Stromal cell of bone marrow (primary cell): ENCODE measurements at regions not wholly inside any gene's neighbourhood (a gene's known extent, or its start where the extent isn't known, plus 50 kb on each side); places are given as distances from the start of the nearest gene placed in this dataset.
"Not testable (repeated sequence)": the region's sequence is repeated elsewhere in the genome, so short reads cannot be mapped to it uniquely, and the experiment has no call there.

ENCODE experiments used
- DNase-seq: peaks from one replicate; pipeline ENCODE4 v3.0.0-alpha.2; 2012; ENCODE audit warnings: low read depth

DNA sequence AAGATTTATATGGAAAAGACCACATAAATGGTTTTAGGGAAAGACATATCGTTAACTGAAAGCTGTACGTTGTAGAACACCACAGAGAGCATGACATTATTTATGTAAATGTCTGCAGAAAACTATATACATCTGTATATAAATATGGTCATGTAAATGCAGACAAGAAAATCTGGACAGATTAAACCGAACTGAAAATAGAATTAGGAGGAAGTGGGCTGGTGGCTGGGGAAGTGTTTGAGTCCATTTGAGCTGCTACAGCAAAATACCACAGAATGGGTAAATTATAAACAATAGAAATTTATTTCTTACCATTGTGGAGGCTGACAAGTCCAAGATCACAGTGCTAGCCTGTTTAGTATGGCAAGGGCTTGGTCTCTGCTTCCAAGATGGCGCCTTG, 56.3 kb upstream of the USP6NL start:
- DNase-seq, result no peak

DNA sequence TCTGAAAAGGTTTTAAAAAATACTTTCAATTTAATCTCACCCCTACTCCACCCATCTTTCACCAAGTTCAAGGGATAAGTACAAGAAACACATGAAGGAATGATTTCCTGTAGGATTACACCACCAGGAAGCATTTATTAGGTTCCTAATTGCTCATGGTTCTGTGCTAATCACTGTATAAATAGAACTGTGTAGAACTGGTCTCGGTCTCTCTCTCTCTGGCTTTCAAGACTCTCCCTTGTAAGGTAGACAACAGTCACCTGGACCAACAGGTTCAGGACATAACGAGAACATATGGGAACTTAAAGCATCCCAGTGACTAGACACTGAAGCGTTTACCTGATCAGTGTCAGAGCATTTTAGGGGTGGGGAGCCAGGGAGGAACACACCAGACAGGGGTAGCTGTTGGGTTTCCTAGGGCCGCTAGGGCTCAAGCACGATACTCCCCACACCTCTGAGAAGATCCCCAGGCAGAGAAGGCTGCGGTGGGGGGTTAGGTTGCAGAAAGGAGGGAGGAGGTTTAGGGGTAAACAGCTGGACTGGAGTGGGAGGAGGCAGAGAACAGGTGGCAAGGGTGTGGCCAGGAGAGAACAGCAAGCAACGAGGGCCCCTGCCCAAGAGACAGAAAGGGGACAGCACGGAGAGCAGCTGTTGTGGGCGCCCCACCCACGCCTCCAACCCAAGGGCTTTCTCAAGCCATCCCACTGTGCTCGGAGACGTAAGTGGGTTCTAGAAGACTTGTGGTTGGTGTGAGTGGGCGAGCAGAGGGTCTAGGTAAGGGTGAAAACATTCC, 52.5 kb upstream of the USP6NL start:
- DNase-seq, result no peak

DNA sequence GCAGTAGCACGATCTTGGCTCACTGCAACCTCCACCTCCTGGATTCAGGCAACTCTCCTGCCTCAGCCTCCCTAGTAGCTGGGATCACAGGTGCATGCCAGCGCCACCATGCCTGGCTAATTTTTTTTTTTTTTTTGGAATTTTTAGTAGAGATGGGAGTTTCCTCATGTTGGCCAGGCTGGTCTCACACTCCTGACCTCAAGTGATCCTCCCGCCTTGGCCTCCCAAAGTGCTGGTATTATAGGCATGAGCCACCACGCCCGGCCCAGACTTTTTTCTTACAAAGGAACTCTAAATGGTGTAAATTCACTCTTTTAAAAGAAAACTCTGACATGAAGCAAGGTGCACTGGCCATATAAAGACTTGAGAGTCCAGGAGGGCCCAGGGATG, 51.7 kb upstream of the USP6NL start:
- not testable (repeated sequence) for DNase-seq

DNA sequence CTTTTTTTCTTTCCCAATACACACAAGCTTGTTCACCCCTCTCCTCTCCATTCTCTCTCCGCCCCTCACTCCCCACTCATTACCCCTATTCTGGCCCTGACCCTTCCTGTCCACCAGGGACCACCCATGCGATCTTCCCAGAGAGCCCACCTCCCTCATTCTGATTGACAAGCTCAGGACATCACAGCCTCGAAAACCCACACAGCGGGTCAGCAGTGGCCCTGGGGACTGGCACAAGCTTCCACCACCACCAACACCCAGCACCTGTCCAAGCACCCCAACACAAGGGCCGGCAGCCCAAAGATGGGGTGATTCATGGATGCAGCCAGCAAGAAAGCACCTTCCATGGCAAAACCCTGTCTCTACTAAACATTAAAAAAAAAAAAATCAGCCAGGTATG, 50.0 kb upstream of the USP6NL start:
- no peak for DNase-seq
